CD4-positive, CD25-positive, alpha-beta regulatory T cell (primary cell): ENCODE measurements at regions not wholly inside any gene's neighbourhood (a gene's known extent, or its start where the extent isn't known, plus 50 kb on each side); places are given as distances from the start of the nearest gene placed in this dataset.

Source experiments
- ATAC-seq, 2 donors: fragments of 150-1000 bp; cut with Tn5 transposase; one replicate each; pipeline ENCODE4 v1.10.0; 2021; ENCODE audit warnings: low read depth in 2 of 2, moderate number of reproducible peaks in 2 of 2, moderate library complexity in 1 of 2
- DNase-seq, 3 donors: peaks; one replicate each; pipeline versions ENCODE4 v3.0.0 to v3.0.0-alpha.2; 2012 to 2022; ENCODE audit warnings: mixed read lengths in 1 of 3
- H3K27ac ChIP-seq: one replicate; pipeline ENCODE4 v1.7.0; 2013; ENCODE audit warnings: mild to moderate bottlenecking, low read length; ENCODE audit not compliant: insufficient read depth, poor library complexity, severe bottlenecking
- H3K27me3 ChIP-seq: one replicate; pipeline ENCODE4 v1.7.0; 2013; ENCODE audit warnings: low read length; ENCODE audit not compliant: control insufficient read depth, insufficient read depth
- H3K36me3 ChIP-seq: one replicate; pipeline ENCODE4 v1.7.0; 2013; ENCODE audit warnings: mild to moderate bottlenecking, low read length, moderate library complexity; ENCODE audit not compliant: control insufficient read depth, insufficient read depth
- H3K4me1 ChIP-seq: 2 replicates; pipeline ENCODE4 v1.7.0; 2013; ENCODE audit warnings: mild to moderate bottlenecking, low read length; ENCODE audit not compliant: insufficient read depth, control insufficient read depth, poor library complexity, severe bottlenecking
- H3K4me3 ChIP-seq: one replicate; pipeline ENCODE4 v1.7.0; 2013; ENCODE audit warnings: low read depth, mild to moderate bottlenecking, low read length, moderate library complexity
- H3K9me3 ChIP-seq, 2 experiments: 1 replicate in 1 of 2; 2 replicates in 1 of 2; pipeline ENCODE4 v1.7.0; 2013; ENCODE audit warnings: low read length in 2 of 2, mild to moderate bottlenecking in 1 of 2, moderate library complexity in 1 of 2; ENCODE audit not compliant: control insufficient read depth in 2 of 2
- H3K27ac Mint-ChIP-seq, 3 donors: one replicate each; pipeline ENCODE4 v1.8.0; 2020 to 2022; ENCODE audit warnings: mild to moderate bottlenecking in 3 of 3, mixed read lengths in 3 of 3, moderate library complexity in 2 of 3
- H3K27me3 Mint-ChIP-seq: one replicate; pipeline ENCODE4 v1.8.0; 2022; ENCODE audit warnings: mild to moderate bottlenecking, mixed read lengths
- H3K36me3 Mint-ChIP-seq: one replicate; pipeline ENCODE4 v1.8.0; 2020; ENCODE audit warnings: mixed read lengths
- H3K4me1 Mint-ChIP-seq, 4 donors: one replicate each; pipeline ENCODE4 v1.8.0; 2020 to 2022; ENCODE audit warnings: mixed read lengths in 4 of 4, mild to moderate bottlenecking in 1 of 4
- H3K4me3 Mint-ChIP-seq, 4 donors: one replicate each; pipeline ENCODE4 v1.8.0; 2020 to 2022; ENCODE audit warnings: mild to moderate bottlenecking in 4 of 4, mixed read lengths in 4 of 4, moderate library complexity in 3 of 4
- H3K9me3 Mint-ChIP-seq, 7 donors: one replicate each; pipeline ENCODE4 v1.8.0; 2020 to 2022; ENCODE audit warnings: mixed read lengths in 7 of 7, mild to moderate bottlenecking in 3 of 7, moderate library complexity in 2 of 7

DNA sequence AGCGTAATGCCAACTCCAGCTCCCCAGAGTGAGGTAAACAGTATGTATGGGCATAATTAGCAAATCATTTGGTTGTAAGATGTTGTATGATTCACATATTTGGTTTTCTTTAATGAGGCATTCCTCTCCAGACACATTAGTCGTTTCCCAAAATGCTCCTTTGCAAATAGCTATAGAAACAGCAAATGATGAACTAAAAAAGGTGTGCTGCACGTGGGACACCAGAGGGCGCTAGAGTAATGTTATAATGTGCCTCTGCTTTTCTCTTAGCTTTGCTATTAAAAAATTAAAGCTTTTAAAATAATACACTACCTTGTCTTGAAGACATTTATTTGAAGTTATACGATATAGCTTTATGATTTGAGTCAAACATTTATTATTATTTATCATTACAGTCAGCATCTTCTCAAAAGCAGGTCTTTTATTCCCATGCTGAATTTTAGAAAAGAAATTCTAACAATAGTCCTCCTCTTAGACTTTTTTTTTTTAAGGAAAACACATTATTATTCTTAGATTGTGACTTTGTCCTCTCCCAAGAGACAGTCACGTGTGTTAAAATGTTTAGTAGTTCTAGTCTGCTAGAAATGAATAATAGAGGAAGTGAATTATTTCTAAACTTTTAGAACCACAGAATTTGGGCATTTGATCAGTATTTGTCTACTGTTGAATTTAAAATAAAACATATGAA, 121.6 kb upstream of the FRY start:
- H3K4me1 ChIP-seq, result no peaks in the 10 kb centered on the region
- no peaks in the 10 kb centered on the region for H3K36me3 Mint-ChIP-seq
- H3K27me3 Mint-ChIP-seq, result peaks cover 5% of the 10 kb centered on the region
- no peak overlapping the region for H3K4me3 ChIP-seq
- peaks cover 5% of the 10 kb centered on the region for H3K27me3 ChIP-seq
- no peak overlapping the region for H3K4me3 Mint-ChIP-seq
- no peaks in the 10 kb centered on the region for H3K9me3 ChIP-seq
- DNase-seq (peak; percentile 15 to 64 (median 47)), ATAC-seq (no peak)
- no peaks in the 10 kb centered on the region for H3K4me1 Mint-ChIP-seq
- no peaks in the 10 kb centered on the region for H3K36me3 ChIP-seq
- no peak overlapping the region for H3K27ac ChIP-seq
- H3K9me3 Mint-ChIP-seq, result no peaks in the 10 kb centered on the region
- H3K27ac Mint-ChIP-seq, result no peak overlapping the region

DNA sequence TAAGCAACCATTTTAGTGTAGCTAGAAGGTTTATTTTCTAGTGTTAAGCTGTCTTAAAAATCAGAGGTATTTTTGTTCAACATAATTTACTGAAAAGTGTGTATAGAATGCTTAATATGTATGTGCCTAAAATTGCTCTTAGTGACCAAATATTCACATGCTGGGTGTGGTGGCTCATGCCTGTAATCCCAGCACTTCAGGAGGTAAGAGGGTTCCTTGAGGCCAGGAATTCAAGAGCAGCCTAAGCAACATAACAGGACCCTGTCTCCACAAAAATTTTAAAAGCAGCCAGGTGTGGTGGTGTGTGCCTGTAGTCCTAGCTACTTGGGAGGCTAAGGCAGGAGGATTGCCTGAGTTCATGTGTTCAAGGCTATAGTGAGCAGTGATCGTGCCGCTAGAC, 120.9 kb upstream of the FRY start:
- Histone ChIP-seq H3K27me3 (peaks cover 5% of the 10 kb centered on the region), H3K4me1 (no peaks in the 10 kb centered on the region), H3K36me3 (no peaks in the 10 kb centered on the region), H3K9me3 (no peaks in the 10 kb centered on the region), H3K4me3 (no peak overlapping the region), H3K27ac (no peak overlapping the region)
- Mint-ChIP-seq H3K36me3 (no peaks in the 10 kb centered on the region), H3K27ac (no peak overlapping the region), H3K27me3 (peaks cover 5% of the 10 kb centered on the region), H3K4me3 (no peak overlapping the region), H3K4me1 (no peaks in the 10 kb centered on the region), H3K9me3 (no peaks in the 10 kb centered on the region)
- DNase-seq (no peak), ATAC-seq (no peak)

GRCh38 chr13:31912647-31913401, 118.8 kb upstream of the FRY start:
- no peak for DNase-seq
- H3K9me3 Mint-ChIP-seq, result peaks cover 0 to 1% (median 0%) of the 10 kb centered on the region in 7 donors
- Histone ChIP-seq H3K27me3 (peaks cover 4% of the 10 kb centered on the region), H3K9me3 (no peaks in the 10 kb centered on the region), H3K36me3 (no peaks in the 10 kb centered on the region), H3K27ac (no peak overlapping the region), H3K4me3 (no peak overlapping the region), H3K4me1 (no peaks in the 10 kb centered on the region)
- H3K4me1 Mint-ChIP-seq, result no peaks in the 10 kb centered on the region
- no peak overlapping the region for H3K4me3 Mint-ChIP-seq
- H3K27me3 Mint-ChIP-seq, result no peaks in the 10 kb centered on the region
- H3K36me3 Mint-ChIP-seq, result no peaks in the 10 kb centered on the region
- H3K27ac Mint-ChIP-seq, result peak overlapping the region in 1 of 3 donors; percentile 45
- no peak for ATAC-seq

- Mint-ChIP-seq H3K36me3 (no peaks in the 10 kb centered on the region), H3K27ac (no peak overlapping the region), H3K4me3 (no peak overlapping the region), H3K4me1 (no peaks in the 10 kb centered on the region), H3K27me3 (no peaks in the 10 kb centered on the region), H3K9me3 (peaks cover 0 to 1% (median 0%) of the 10 kb centered on the region in 7 donors)
- no peak overlapping the region for H3K4me3 ChIP-seq
- no peak for ATAC-seq
- H3K4me1 ChIP-seq, result no peaks in the 10 kb centered on the region
- H3K9me3 ChIP-seq, result no peaks in the 10 kb centered on the region
- no peaks in the 10 kb centered on the region for H3K36me3 ChIP-seq
- H3K27me3 ChIP-seq, result peaks cover 4% of the 10 kb centered on the region
- no peak for DNase-seq
- no peak overlapping the region for H3K27ac ChIP-seq
Measured at GRCh38 chr13:31913459-31913858, 118.1 kb upstream of the FRY start.

DNA sequence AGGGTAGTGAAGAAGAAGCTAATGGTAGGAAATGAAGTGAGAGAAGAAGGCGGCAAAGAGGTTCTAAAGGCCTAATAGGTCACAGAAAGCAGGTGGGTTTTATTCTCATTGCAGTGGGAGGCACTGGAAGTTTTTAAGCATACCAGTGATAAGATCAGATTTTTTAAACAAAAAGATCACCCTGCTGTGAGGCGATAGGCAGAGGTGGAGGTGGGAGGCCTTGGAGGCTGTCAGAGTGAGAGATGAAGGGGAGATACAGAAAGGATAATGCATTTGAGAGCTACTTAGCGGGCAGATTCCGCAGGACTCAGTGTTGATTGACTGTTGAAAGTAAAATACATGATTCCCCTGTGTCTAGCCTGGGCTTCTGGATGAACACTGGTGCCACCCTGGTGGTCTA, 116.7 kb upstream of the FRY start:
- H3K9me3 ChIP-seq, result no peaks in the 10 kb centered on the region
- H3K27ac ChIP-seq, result no peak overlapping the region
- Mint-ChIP-seq H3K4me3 (no peak overlapping the region), H3K36me3 (no peaks in the 10 kb centered on the region), H3K9me3 (peaks cover 0 to 1% (median 0%) of the 10 kb centered on the region in 7 donors), H3K27ac (no peak overlapping the region), H3K27me3 (peaks cover 5% of the 10 kb centered on the region), H3K4me1 (no peaks in the 10 kb centered on the region)
- H3K4me3 ChIP-seq, result no peak overlapping the region
- no peak for ATAC-seq
- H3K36me3 ChIP-seq, result no peaks in the 10 kb centered on the region
- H3K4me1 ChIP-seq, result no peaks in the 10 kb centered on the region
- peaks cover 1% of the 10 kb centered on the region for H3K27me3 ChIP-seq
- DNase-seq, result no peak

- peaks cover 1% of the 10 kb centered on the region for H3K27me3 ChIP-seq
- Mint-ChIP-seq H3K27me3 (peaks cover 13% of the 10 kb centered on the region), H3K9me3 (peaks cover 0 to 2% (median 0%) of the 10 kb centered on the region in 7 donors), H3K27ac (no peak overlapping the region), H3K4me3 (no peak overlapping the region), H3K36me3 (no peaks in the 10 kb centered on the region), H3K4me1 (peaks cover 0 to 6% (median 0%) of the 10 kb centered on the region in 4 donors)
- DNase-seq (no peak), ATAC-seq (no peak)
- H3K4me1 ChIP-seq, result no peaks in the 10 kb centered on the region
- H3K4me3 ChIP-seq, result no peak overlapping the region
- no peak overlapping the region for H3K27ac ChIP-seq
- H3K9me3 ChIP-seq, result no peaks in the 10 kb centered on the region
- H3K36me3 ChIP-seq, result no peaks in the 10 kb centered on the region
Measured at GRCh38 chr13:31918707-31919106, 112.9 kb upstream of the FRY start.

- Mint-ChIP-seq H3K4me3 (no peak overlapping the region), H3K9me3 (peaks cover 0 to 3% (median 0%) of the 10 kb centered on the region in 7 donors), H3K4me1 (peaks cover 0 to 6% (median 0%) of the 10 kb centered on the region in 4 donors), H3K36me3 (no peaks in the 10 kb centered on the region), H3K27me3 (peaks cover 13% of the 10 kb centered on the region), H3K27ac (no peak overlapping the region)
- Histone ChIP-seq H3K27me3 (peaks cover under 1% of the 10 kb centered on the region), H3K9me3 (no peaks in the 10 kb centered on the region), H3K36me3 (no peaks in the 10 kb centered on the region), H3K4me1 (no peaks in the 10 kb centered on the region), H3K4me3 (no peak overlapping the region), H3K27ac (no peak overlapping the region)
- ATAC-seq (no peak), DNase-seq (no peak)
Measured at GRCh38 chr13:31919241-31919640, 112.3 kb upstream of the FRY start.
